Upper lobe of left lung (tissue), 6 donors: ENCODE measurements at regions not wholly inside any gene's neighbourhood (a gene's known extent, or its start where the extent isn't known, plus 50 kb on each side); places are given as distances from the start of the nearest gene placed in this dataset.
A peak's percentile ranks its signal among the peaks of the same experiment; 100 is the strongest.

Experiments used
- ATAC-seq, 2 donors: fragments of 200-7000 bp; cut with Tn5 transposase; one replicate each; pipeline ENCODE4 v1.9.1; 2022; ENCODE audit warnings: mild to moderate bottlenecking in 2 of 2, moderate library complexity in 2 of 2; ENCODE audit not compliant: low FRiP score in 2 of 2
- DNase-seq, 2 donors: peaks; one replicate each; pipeline ENCODE4 v3.0.0-alpha.2; 2019 to 2020
- H3K27ac ChIP-seq, 4 donors: fragments of 200-600 bp; sonication (generic); one replicate each; pipeline ENCODE4 v1.5.1; 2016 to 2019
- H3K27me3 ChIP-seq, 4 donors: fragments of 200-600 bp; sonication (generic); one replicate each; pipeline ENCODE4 v1.5.1; 2017 to 2019
- H3K36me3 ChIP-seq, 4 donors: fragments of 200-600 bp; sonication (generic); one replicate each; pipeline ENCODE4 v1.5.1; 2016 to 2019
- H3K4me1 ChIP-seq, 4 donors: fragments of 200-600 bp; sonication (generic); one replicate each; pipeline ENCODE4 v1.5.1; 2018 to 2019
- H3K4me3 ChIP-seq, 4 donors: fragments of 200-600 bp; sonication (generic); one replicate each; pipeline ENCODE4 v1.5.1; 2017 to 2019; ENCODE audit warnings: mild to moderate bottlenecking in 2 of 4, moderate library complexity in 1 of 4
- H3K9me3 ChIP-seq, 4 donors: fragments of 200-600 bp; sonication (generic); one replicate each; pipeline ENCODE4 v1.5.1; 2018 to 2019
- CTCF ChIP-seq, 6 experiments: fragments of 450-650 bp in 4 of 6; fragments of 200-600 bp in 2 of 6; sonication (generic) in 2 of 6; IDR thresholded peaks; one replicate each; pipeline ENCODE4 v1.5.1; 2016 to 2019; ENCODE audit warnings: antibody characterized with exemption in 6 of 6
- EP300 ChIP-seq, 4 donors: sonication (generic); formaldehyde crosslinking; IDR thresholded peaks; one replicate each; pipeline ENCODE4 v1.5.1; 2017; ENCODE audit warnings: antibody characterized with exemption in 4 of 4, control low read depth in 2 of 4
- POLR2A ChIP-seq, 4 donors: fragments of 450-650 bp; IDR thresholded peaks; one replicate each; pipeline ENCODE4 v1.5.1; 2016 to 2017; ENCODE audit warnings: antibody characterized with exemption in 4 of 4, mild to moderate bottlenecking in 2 of 4
- POLR2AphosphoS5 ChIP-seq, 2 donors: sonication (generic); formaldehyde crosslinking; IDR thresholded peaks; one replicate each; pipeline ENCODE4 v1.5.1; 2017; ENCODE audit warnings: antibody characterized with exemption in 2 of 2
- WGBS, 2 donors: methylation state at CpG; one replicate each; pipeline ENCODE4 v1.1.5; 2017 to 2018; 5-methylcytosine and 5-hydroxymethylcytosine counted together
- donor health status: DM: no; HTN: no; CAD: no; lungs with moderate emphysema.
- donor health status: DM: no; HTN: yes; CAD: no; lungs with severe emphysema.

GRCh38 chr3:193910886-193911738 lies 224.8 kb upstream of the HES1 start:
- Histone ChIP-seq H3K4me1 (peaks cover 17 to 35% (median 32%) of the 10 kb centered on the region in 4 donors), H3K4me3 (no peak overlapping the region), H3K27ac (peak overlapping the region in 3 of 4 donors; percentile 11 to 52 (median 20)), H3K9me3 (peaks cover 0 to 9% (median 0%) of the 10 kb centered on the region in 4 donors), H3K36me3 (no peaks in the 10 kb centered on the region), H3K27me3 (no peaks in the 10 kb centered on the region)
- 40 to 51% methylated on average over 8 to 9 of the region's 9 CpGs for WGBS, 2 donors
- DNase-seq: peak in 1 of 2 donors; percentile 45
- ATAC-seq: peak; percentile 54 to 74
- TF ChIP-seq POLR2AphosphoS5 (IDR thresholded peaks at IDR 0.05) (peak in 1 of 2 donors; percentile 35), CTCF (IDR thresholded peaks at IDR 0.05) (no peak), POLR2A (IDR thresholded peaks at IDR 0.05) (no peak), EP300 (IDR thresholded peaks at IDR 0.05) (no peak)

GRCh38 chr3:193911784-193912340 lies 224.1 kb upstream of the HES1 start:
- Histone ChIP-seq H3K27me3 (no peaks in the 10 kb centered on the region), H3K27ac (peak overlapping the region in 1 of 4 donors; percentile 52), H3K4me3 (no peak overlapping the region), H3K9me3 (peaks cover 0 to 9% (median 0%) of the 10 kb centered on the region in 4 donors), H3K4me1 (peaks cover 15 to 35% (median 29%) of the 10 kb centered on the region in 4 donors), H3K36me3 (no peaks in the 10 kb centered on the region)
- WGBS, 2 donors: 54 to 62% methylated on average over 12 of the region's 12 CpGs
- TF ChIP-seq EP300 (IDR thresholded peaks at IDR 0.05): no peak
- no peak for TF ChIP-seq CTCF (IDR thresholded peaks at IDR 0.05)
- no peak for TF ChIP-seq POLR2AphosphoS5 (IDR thresholded peaks at IDR 0.05)
- no peak for TF ChIP-seq POLR2A (IDR thresholded peaks at IDR 0.05)
- ATAC-seq: no peak
- DNase-seq: no peak

GRCh38 chr3:193912621-193913178 lies 223.2 kb upstream of the HES1 start:
- Histone ChIP-seq H3K27me3 (no peaks in the 10 kb centered on the region), H3K9me3 (peaks cover 0 to 7% (median 0%) of the 10 kb centered on the region in 4 donors), H3K4me3 (no peak overlapping the region), H3K4me1 (peaks cover 15 to 35% (median 29%) of the 10 kb centered on the region in 4 donors), H3K36me3 (no peaks in the 10 kb centered on the region), H3K27ac (no peak overlapping the region)
- DNase-seq (no peak), ATAC-seq (no peak)
- TF ChIP-seq POLR2A (IDR thresholded peaks at IDR 0.05) (no peak), CTCF (IDR thresholded peaks at IDR 0.05) (no peak), EP300 (IDR thresholded peaks at IDR 0.05) (no peak), POLR2AphosphoS5 (IDR thresholded peaks at IDR 0.05) (no peak)
- WGBS, 2 donors: 94 to 98% methylated on average over 2 of the region's 2 CpGs

GRCh38 chr3:193914602-193915001 lies 221.3 kb upstream of the HES1 start:
- H3K27me3 ChIP-seq: no peaks in the 10 kb centered on the region
- TF ChIP-seq POLR2AphosphoS5 (IDR thresholded peaks at IDR 0.05): no peak
- TF ChIP-seq POLR2A (IDR thresholded peaks at IDR 0.05): no peak
- TF ChIP-seq EP300 (IDR thresholded peaks at IDR 0.05): no peak
- TF ChIP-seq CTCF (IDR thresholded peaks at IDR 0.05): no peak
- no peaks in the 10 kb centered on the region for H3K36me3 ChIP-seq
- no peak overlapping the region for H3K4me3 ChIP-seq
- DNase-seq: no peak
- ATAC-seq: no peak
- 54 to 63% methylated on average over 1 of the region's 1 CpG for WGBS, 2 donors
- peaks cover 15 to 27% (median 25%) of the 10 kb centered on the region in 4 donors for H3K4me1 ChIP-seq
- H3K27ac ChIP-seq: no peak overlapping the region
- H3K9me3 ChIP-seq: no peaks in the 10 kb centered on the region
